Testis (tissue), 2 donors: ENCODE measurements at regions not wholly inside any gene's neighbourhood (a gene's known extent, or its start where the extent isn't known, plus 50 kb on each side); places are given as distances from the start of the nearest gene placed in this dataset.

ENCODE experiments used
- POLR2A ChIP-seq: fragments of 450-650 bp; IDR thresholded peaks from one replicate; pipeline ENCODE4 v1.6.1; 2017; ENCODE audit warnings: antibody characterized with exemption, mild to moderate bottlenecking, moderate library complexity
- TF ChIP-seq, protein P1 (sequence below), 3 experiments: fragments of 450-650 bp in 2 of 3; fragments of 200-600 bp in 1 of 3; sonication (generic) in 1 of 3; IDR thresholded peaks; one replicate each; pipeline ENCODE4 v1.5.1; 2016 to 2019; ENCODE audit warnings: antibody characterized with exemption in 3 of 3, mild to moderate bottlenecking in 2 of 3, moderate library complexity in 1 of 3

DNA sequence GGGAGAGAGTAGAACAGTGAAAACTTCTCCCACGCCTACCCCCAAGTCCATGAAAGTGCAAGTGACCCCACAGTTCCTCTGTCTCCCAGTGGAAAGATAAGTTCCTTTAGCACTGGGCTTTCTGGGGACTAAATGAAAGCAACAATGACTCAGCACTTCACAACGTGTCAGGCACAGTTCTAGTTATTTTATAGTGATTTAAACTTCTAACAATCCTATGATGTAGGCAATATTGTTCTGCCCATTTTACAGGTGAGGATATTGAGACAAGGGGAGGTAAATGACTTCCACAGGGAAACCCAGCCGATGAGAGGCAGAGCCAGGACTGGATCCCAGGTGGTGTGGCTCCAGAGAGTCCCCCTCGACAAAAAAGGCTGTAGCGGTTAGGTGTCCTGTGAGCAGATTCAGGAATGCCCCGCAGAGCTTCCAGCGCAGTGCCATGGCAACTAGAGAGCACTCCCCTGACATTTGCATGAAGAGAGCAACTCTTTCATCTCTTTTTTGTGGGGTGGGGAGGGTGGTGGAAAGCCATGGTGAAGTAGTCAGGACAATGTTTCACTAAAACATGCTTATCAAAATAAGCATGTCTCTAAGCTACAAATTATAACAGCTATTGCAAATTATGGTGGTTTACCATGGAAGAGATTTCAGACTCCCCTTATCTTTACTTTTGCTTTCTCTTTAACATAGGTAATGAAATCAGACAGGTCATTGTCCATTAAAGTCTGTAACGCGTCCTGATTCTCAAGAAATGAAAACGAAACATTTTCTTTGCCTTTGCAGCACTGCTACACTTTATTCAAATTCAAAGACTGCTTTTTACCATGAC, 62.1 kb downstream of the NR2F2 start:
- TF ChIP-seq, protein P1, sequence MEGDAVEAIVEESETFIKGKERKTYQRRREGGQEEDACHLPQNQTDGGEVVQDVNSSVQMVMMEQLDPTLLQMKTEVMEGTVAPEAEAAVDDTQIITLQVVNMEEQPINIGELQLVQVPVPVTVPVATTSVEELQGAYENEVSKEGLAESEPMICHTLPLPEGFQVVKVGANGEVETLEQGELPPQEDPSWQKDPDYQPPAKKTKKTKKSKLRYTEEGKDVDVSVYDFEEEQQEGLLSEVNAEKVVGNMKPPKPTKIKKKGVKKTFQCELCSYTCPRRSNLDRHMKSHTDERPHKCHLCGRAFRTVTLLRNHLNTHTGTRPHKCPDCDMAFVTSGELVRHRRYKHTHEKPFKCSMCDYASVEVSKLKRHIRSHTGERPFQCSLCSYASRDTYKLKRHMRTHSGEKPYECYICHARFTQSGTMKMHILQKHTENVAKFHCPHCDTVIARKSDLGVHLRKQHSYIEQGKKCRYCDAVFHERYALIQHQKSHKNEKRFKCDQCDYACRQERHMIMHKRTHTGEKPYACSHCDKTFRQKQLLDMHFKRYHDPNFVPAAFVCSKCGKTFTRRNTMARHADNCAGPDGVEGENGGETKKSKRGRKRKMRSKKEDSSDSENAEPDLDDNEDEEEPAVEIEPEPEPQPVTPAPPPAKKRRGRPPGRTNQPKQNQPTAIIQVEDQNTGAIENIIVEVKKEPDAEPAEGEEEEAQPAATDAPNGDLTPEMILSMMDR (IDR thresholded peaks at IDR 0.05): no peak
- no peak for TF ChIP-seq POLR2A
